Kasumi-1 (cell line): ENCODE measurements at regions not wholly inside any gene's neighbourhood (a gene's known extent, or its start where the extent isn't known, plus 50 kb on each side); places are given as distances from the start of the nearest gene placed in this dataset.

Experiments
- DNase-seq, 2 experiments: peaks; one replicate each; lab custom pipeline; 2025; lab: John Stamatoyannopoulos, UW

- no peak for DNase-seq
Observed at GRCh38 chr5:6920628-6921256, 207.5 kb downstream of the TENT4A start.

GRCh38 chr5:6926491-6927038 is 213.3 kb downstream of the TENT4A start:
- no peak for DNase-seq

GRCh38 chr5:6936031-6936430 is 222.8 kb downstream of the TENT4A start:
- no peak for DNase-seq

GRCh38 chr5:6937677-6938076 is 224.4 kb downstream of the TENT4A start:
- DNase-seq, result no peak

GRCh38 chr5:6941631-6942030 is 228.4 kb downstream of the TENT4A start:
- no peak for DNase-seq

- DNase-seq, result no peak
Observed at GRCh38 chr5:6943197-6944112, 230.2 kb downstream of the TENT4A start.

GRCh38 chr5:6948562-6948961 is 235.3 kb downstream of the TENT4A start:
- DNase-seq, result no peak

- DNase-seq, result no peak
Observed at GRCh38 chr5:6949230-6949629, 236.0 kb downstream of the TENT4A start.

GRCh38 chr5:6950250-6950649 is 237.0 kb downstream of the TENT4A start:
- no peak for DNase-seq

- DNase-seq, result no peak
Observed at GRCh38 chr5:6950860-6951259, 237.6 kb downstream of the TENT4A start.

GRCh38 chr5:6961123-6961522 is 247.9 kb downstream of the TENT4A start:
- no peak for DNase-seq

- no peak for DNase-seq
Observed at GRCh38 chr5:6961837-6962635, 248.8 kb downstream of the TENT4A start.

GRCh38 chr5:6976971-6977370 is 263.7 kb downstream of the TENT4A start:
- DNase-seq, result no peak

- DNase-seq, result no peak
Observed at GRCh38 chr5:6979061-6979460, 265.8 kb downstream of the TENT4A start.

GRCh38 chr5:6989230-6989629 is 276.0 kb downstream of the TENT4A start:
- DNase-seq, result no peak

- no peak for DNase-seq
Observed at GRCh38 chr5:6994097-6994496, 280.9 kb downstream of the TENT4A start.

GRCh38 chr5:6995115-6995514 is 281.9 kb downstream of the TENT4A start:
- DNase-seq, result no peak

GRCh38 chr5:7000310-7000709 is 287.1 kb downstream of the TENT4A start:
- no peak for DNase-seq

GRCh38 chr5:7010591-7010990 is 297.4 kb downstream of the TENT4A start:
- no peak for DNase-seq

- no peak for DNase-seq
Observed at GRCh38 chr5:7012057-7012456, 298.8 kb downstream of the TENT4A start.

- DNase-seq, result no peak
Observed at GRCh38 chr5:7014611-7015010, 301.4 kb downstream of the TENT4A start.

- no peak for DNase-seq
Observed at GRCh38 chr5:7015586-7016256, 302.5 kb downstream of the TENT4A start.
